ENCODE measurements at regions not wholly inside any gene's neighbourhood (a gene's known extent, or its start where the extent isn't known, plus 50 kb on each side); places are given as distances from the start of the nearest gene placed in this dataset.

- Histone ChIP-seq H3K9me1 (ENCODE audit: insufficient read depth, low read length) (no peaks in the 10 kb centered on the region), H4K91ac (ENCODE audit: insufficient read depth, low read depth, low read length) (no peak overlapping the region), H3K79me1 (ENCODE audit: low read depth in 1 of 2, low read length in 2 of 2) (no peaks in the 10 kb centered on the region), H3K27me3 (ENCODE audit: control insufficient read depth, insufficient read depth, low read length) (no peaks in the 10 kb centered on the region), H3K14ac (replicated peaks; ENCODE audit: low read depth, low read length) (no peak overlapping the region), H4K5ac (ENCODE audit: low read depth, low read length) (no peak overlapping the region), H3K36me3 (ENCODE audit: control insufficient read depth, insufficient read depth, low read length) (no peaks in the 10 kb centered on the region), H3K23ac (ENCODE audit: low read depth, low read length) (no peak overlapping the region), H3K18ac (ENCODE audit: low read depth, low read length) (no peak overlapping the region), H3K4me1 (ENCODE audit: control insufficient read depth, insufficient read depth, low read length) (no peaks in the 10 kb centered on the region), H2BK120ac (ENCODE audit: low read depth, low read length) (no peak overlapping the region), H2BK5ac (ENCODE audit: low read depth, low read length, poor library complexity, severe bottlenecking) (no peak overlapping the region), H2BK15ac (ENCODE audit: low read depth, low read length) (no peak overlapping the region), H3K4ac (ENCODE audit: low read depth, low read length) (no peak overlapping the region), H2AFZ (replicated peaks; ENCODE audit: low read length, poor library complexity) (no peak overlapping the region), H3K4me2 (ENCODE audit: low read depth, low read length) (no peak overlapping the region), H3K27ac (ENCODE audit: insufficient read depth, low read length) (no peak overlapping the region), H3K9me3 (ENCODE audit: control insufficient read depth, insufficient read depth, low read length) (no peaks in the 10 kb centered on the region), H2AK5ac (ENCODE audit: low read depth, low read length) (no peak overlapping the region), H3K4me3 (ENCODE audit: insufficient read depth, low read depth, low read length) (no peak overlapping the region), H4K20me1 (ENCODE audit: insufficient read depth, low read length) (no peaks in the 10 kb centered on the region), H2BK20ac (ENCODE audit: low read depth, low read length) (no peak overlapping the region), H3K56ac (ENCODE audit: extremely low read depth, insufficient read depth, low read length) (no peak overlapping the region), H3K9ac (ENCODE audit: low read depth, low read length) (no peak overlapping the region), H4K8ac (ENCODE audit: low read depth in 2 of 2, low read length in 2 of 2) (no peak overlapping the region), H2AK9ac (replicated peaks; ENCODE audit: low read depth, low read length, poor library complexity) (no peak overlapping the region)
- no TSS peak for BruUV-seq (replicated peaks)
- POLR2A ChIA-PET (ENCODE audit: unreplicated experiment) = no interaction called here
- CTCF ChIA-PET = no interaction called here
- in situ Hi-C loops (cut with MboI; ENCODE audit: low sequenced_read_pairs) (no loop called here), dilution Hi-C loops (cut with HindIII; ENCODE audit: low sequenced_read_pairs, unreplicated experiment) (no loop called here), intact Hi-C loops (cut with micrococcal nuclease) (no loop called here)
- no peak for TF ChIP-seq ELK1 (IDR thresholded peaks at IDR 0.05; ENCODE audit: borderline replicate concordance, low read depth, low read length)
- TF ChIP-seq CHD1 (IDR thresholded peaks at IDR 0.05; ENCODE audit: low read depth, low read length) = no peak
- TF ChIP-seq RFX5 (IDR thresholded peaks at IDR 0.05; ENCODE audit: low read depth, low read length) = no peak
- no peak for TF ChIP-seq RCOR1 (IDR thresholded peaks at IDR 0.05; ENCODE audit: insufficient replicate concordance, low read length)
- TF ChIP-seq USF2 (IDR thresholded peaks at IDR 0.05; ENCODE audit: low read depth, low read length) = no peak
- no peak for TF ChIP-seq FOS (IDR thresholded peaks at IDR 0.05; ENCODE audit: low read depth, low read length)
- TF ChIP-seq MAFK (IDR thresholded peaks at IDR 0.05; ENCODE audit: low read depth, low read length) = no peak
- no CpG with 5 or more reads among the region's 2 CpGs for WGBS, 2 experiments (ENCODE audit: extremely low coverage in 2 of 2, insufficient read length in 1 of 2)
- ATAC-seq (ENCODE audit: low read depth) = no peak
- peak; percentile 28 for DNase-seq
Observed at GRCh38 chr6:95169775-95170174, 407.6 kb upstream of the MANEA start.

All from IMR-90 (cell line).